ENCODE measurements at regions not wholly inside any gene's neighbourhood (a gene's known extent, or its start where the extent isn't known, plus 50 kb on each side); places are given as distances from the start of the nearest gene placed in this dataset.

GRCh38 chr6:68059899-68060298 lies 575.2 kb upstream of the ADGRB3 start:
- TF ChIP-seq, protein P1, sequence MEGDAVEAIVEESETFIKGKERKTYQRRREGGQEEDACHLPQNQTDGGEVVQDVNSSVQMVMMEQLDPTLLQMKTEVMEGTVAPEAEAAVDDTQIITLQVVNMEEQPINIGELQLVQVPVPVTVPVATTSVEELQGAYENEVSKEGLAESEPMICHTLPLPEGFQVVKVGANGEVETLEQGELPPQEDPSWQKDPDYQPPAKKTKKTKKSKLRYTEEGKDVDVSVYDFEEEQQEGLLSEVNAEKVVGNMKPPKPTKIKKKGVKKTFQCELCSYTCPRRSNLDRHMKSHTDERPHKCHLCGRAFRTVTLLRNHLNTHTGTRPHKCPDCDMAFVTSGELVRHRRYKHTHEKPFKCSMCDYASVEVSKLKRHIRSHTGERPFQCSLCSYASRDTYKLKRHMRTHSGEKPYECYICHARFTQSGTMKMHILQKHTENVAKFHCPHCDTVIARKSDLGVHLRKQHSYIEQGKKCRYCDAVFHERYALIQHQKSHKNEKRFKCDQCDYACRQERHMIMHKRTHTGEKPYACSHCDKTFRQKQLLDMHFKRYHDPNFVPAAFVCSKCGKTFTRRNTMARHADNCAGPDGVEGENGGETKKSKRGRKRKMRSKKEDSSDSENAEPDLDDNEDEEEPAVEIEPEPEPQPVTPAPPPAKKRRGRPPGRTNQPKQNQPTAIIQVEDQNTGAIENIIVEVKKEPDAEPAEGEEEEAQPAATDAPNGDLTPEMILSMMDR (IDR thresholded peaks at IDR 0.05; ENCODE audit: low read depth, low read length), result no peak
- TF ChIP-seq EZH2phosphoT487 (IDR thresholded peaks at IDR 0.05; ENCODE audit: low read depth), result no peak
